GM11168 (cell line): ENCODE measurements at regions not wholly inside any gene's neighbourhood (a gene's known extent, or its start where the extent isn't known, plus 50 kb on each side); places are given as distances from the start of the nearest gene placed in this dataset.

Experiments
- in situ Hi-C: fragments of 300-500 bp; cut with MboI; formaldehyde crosslinking; loops from one replicate; pipeline ENCODE4 v1.12.0; 2022; ENCODE audit warnings: low sequenced_read_pairs; ENCODE audit not compliant: unreplicated experiment

DNA sequence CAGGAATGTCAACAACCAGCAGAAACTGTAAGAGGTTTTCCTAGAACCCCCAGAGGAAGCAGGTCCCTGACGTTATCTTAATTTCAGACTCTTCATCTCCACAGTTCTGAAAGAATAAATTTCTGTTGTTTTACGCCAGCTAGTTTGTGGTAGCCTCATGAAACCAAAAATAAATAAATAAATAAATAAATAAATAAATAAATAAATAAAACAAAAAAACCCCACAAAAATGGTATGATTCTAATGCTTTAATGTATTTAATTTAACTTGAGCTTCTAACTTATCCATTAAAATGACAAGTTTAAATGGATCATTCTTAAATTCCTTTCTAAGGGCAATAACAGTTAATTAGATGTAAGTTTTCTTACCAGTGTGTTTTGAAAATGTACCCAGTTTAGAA is 293.8 kb upstream of the ADAMTS5 start:
- in situ Hi-C loops = no loop called here

DNA sequence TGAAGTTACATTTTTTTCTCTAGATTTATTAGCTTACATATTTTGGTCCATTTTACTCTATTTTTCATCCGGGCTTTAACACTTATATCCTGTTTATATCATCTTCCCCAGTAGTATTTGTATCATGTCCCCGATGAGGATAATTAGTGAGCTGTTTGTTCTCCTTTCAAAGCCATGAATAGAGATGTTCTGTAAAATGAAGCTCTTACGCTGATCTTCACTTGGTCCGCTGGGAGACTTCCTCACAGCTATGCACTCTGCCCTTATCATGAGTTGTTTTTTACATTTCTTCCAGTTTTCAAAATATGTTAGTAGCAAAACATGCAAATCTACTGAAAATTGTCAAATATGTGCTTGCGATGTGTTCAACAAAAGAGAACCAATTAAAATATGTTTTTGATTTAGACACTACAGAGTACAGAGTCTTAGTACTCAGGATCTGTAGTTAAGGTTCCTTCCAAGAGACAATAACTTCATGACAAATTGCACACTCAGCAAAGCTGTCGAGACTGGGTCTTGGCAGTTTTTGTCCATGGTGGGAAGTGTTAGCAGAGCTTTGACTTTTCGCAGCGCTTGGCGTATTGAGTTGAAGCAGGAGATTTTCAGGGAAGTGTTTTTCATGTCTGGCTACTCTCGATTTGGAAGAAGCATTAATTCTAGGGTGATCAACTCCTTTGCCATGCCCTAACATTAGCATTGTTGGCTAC is 292.0 kb upstream of the ADAMTS5 start:
- in situ Hi-C loops = no loop called here

- in situ Hi-C loops = no loop called here
Measured at GRCh38 chr21:27257908-27258556, 291.1 kb upstream of the ADAMTS5 start.

DNA sequence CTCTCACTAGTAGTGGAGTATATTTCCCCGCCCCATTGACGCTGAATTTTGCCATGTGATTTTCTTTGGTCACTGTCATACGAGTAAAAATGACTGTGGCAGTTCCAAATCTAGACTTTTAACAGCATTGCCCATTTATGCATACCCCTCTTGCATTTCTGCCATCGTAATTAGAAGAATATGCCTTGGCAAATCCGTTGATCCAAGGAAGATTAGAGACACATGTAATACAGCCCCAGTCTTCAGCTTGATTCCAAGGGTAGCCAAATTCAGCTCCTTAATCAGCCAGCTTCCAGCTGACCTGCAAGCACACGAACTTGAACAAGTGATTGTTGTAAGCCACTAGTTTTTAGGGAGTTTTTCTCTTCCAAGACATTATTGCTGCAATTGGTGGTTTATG is 290.3 kb upstream of the ADAMTS5 start:
- in situ Hi-C loops = no loop called here

- in situ Hi-C loops = no loop called here
Measured at GRCh38 chr21:27251752-27252151, 284.9 kb upstream of the ADAMTS5 start.

- in situ Hi-C loops = no loop called here
Measured at GRCh38 chr21:27250366-27250765, 283.5 kb upstream of the ADAMTS5 start.

DNA sequence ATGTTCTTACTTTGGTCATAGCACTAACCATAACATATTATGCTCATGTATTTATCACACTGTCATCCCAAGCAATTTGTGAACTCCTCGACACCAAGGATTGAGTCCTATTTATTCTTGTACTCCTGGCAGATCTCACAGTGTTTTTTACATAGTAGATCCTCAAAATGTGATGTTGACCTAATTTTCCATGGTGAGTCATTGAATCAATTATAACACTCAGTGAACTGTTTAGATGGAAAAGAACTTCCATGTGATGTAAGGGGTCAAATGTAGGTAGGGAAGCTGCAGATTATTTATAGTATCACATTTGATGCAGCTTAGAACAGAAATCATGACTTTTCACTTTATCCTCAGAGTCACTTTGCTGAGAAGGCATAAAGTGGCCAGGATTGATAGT is 281.9 kb upstream of the ADAMTS5 start:
- in situ Hi-C loops = no loop called here

DNA sequence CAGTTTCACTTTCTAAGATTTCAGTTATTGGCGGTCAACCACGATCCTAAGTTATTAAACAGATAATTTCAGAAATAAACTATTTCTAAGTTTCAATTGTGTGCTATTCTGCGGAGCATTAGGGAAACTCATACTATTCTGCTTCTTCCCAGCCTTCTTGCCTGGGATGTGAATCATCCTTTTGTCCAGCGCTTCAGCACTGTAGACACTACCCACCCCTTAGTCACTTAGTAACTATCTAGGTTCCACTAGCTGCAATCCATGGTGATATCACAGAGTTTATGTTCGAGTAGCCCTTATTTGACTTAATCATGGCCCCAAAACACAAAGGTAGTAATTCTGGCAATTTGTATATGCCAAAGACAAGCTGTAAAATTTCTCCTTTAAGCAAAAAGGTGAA is 279.9 kb upstream of the ADAMTS5 start:
- in situ Hi-C loops = no loop called here

DNA sequence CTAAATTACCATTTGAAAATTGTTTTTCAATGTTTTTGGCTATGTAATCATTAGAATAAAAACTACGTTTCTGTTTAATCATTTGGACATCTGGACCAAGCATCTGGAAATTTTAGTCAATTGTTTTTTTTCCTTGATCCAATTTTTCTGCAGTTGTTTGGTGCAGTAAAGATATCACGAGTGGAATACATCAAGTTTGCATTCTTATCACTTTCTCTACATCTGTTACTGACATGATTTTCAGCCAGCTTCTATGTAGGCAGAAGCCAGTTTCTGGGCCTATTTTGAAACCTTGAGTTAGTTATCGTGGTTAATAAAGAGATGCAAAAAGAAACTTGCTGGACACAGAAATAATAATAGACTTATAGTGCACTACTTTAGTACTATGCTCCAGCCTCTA is 277.9 kb upstream of the ADAMTS5 start:
- in situ Hi-C loops = no loop called here

- in situ Hi-C loops = no loop called here
Measured at GRCh38 chr21:27244352-27244751, 277.5 kb upstream of the ADAMTS5 start.

DNA sequence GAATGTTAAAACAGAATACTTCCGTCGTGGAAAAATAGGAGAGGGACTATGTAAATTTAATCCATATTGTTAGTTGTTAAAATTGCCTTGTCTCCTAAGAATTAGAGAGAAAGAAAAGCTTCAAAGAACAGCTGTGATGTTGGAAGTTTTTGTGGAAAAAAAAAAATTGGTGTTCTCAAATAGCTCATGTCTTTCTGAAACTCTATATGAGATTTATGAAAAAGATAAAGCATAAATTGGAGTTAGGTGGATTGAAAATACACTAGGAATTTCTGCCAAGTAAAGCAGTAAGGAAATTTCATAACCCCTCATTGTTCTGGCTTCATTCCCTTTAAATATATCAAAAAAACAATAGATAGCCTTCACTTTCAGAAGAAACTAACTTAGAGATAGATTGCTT is 274.0 kb upstream of the ADAMTS5 start:
- in situ Hi-C loops = no loop called here

DNA sequence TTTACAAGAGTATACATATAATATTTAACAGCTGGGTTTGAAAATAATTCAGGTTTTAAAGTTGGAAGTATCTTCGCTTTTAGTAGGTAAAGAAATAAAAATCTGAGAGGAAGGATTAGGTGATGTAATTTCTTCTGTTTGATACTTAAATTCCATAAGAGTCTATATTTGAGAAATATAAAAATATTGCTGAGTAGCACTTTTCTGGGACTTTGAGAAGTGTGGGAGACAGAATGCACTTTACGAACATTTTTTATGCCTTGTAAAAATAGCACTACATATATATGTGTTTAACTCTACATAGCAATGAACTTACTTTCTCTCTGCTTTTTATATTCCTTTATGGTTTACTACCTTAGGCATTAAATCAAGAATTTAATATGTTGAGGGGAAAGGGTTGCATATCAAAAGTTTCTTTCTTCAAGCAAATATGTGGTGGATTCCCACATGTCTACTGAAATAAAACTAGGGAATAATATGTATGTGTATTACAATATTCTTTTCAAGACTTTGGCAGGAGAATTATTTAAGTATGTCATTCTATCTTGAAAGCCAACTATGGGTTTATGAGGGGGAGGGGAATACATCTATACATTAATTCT is 266.7 kb upstream of the ADAMTS5 start:
- in situ Hi-C loops = no loop called here

- in situ Hi-C loops = no loop called here
Measured at GRCh38 chr21:27225940-27226339, 259.1 kb upstream of the ADAMTS5 start.

- in situ Hi-C loops = no loop called here
Measured at GRCh38 chr21:27225151-27225550, 258.3 kb upstream of the ADAMTS5 start.

- in situ Hi-C loops = no loop called here
Measured at GRCh38 chr21:27224169-27224568, 257.3 kb upstream of the ADAMTS5 start.

GRCh38 chr21:27221077-27221476 is 254.2 kb upstream of the ADAMTS5 start:
- in situ Hi-C loops = no loop called here

- in situ Hi-C loops = no loop called here
Measured at GRCh38 chr21:27220416-27220815, 253.5 kb upstream of the ADAMTS5 start.

GRCh38 chr21:27219068-27219467 is 252.2 kb upstream of the ADAMTS5 start:
- in situ Hi-C loops = no loop called here

- in situ Hi-C loops = no loop called here
Measured at GRCh38 chr21:27213303-27213702, 246.4 kb upstream of the ADAMTS5 start.

DNA sequence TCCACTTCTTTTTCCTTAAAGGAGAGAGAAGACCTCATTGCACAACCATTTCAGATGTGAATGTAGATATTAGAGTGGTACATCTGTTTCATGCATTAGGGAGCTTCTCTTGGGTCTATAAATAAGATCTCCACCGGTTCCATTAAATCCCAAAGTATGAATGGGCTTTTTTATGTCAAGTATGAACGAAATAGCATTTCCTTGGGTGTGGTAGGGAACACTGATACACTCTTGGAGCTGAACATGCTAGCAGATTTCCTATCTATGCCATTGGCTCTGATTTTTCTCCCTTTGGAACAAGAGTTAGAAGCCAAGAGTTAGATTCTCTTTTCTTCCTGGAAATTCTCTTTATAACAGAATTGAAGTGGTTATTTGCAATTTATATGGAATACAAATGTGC is 245.6 kb upstream of the ADAMTS5 start:
- in situ Hi-C loops = no loop called here

GRCh38 chr21:27209546-27209945 is 242.7 kb upstream of the ADAMTS5 start:
- in situ Hi-C loops = no loop called here
